22Rv1 (cell line): ENCODE measurements at regions not wholly inside any gene's neighbourhood (a gene's known extent, or its start where the extent isn't known, plus 50 kb on each side); places are given as distances from the start of the nearest gene placed in this dataset.
"Not testable (repeated sequence)": the region's sequence is repeated elsewhere in the genome, so short reads cannot be mapped to it uniquely, and the experiment has no call there.

Experiments used
- ZFX ChIP-seq: fragments of 450-650 bp; IDR thresholded peaks from 2 replicates; pipeline ENCODE4 v1.6.1; 2017; ENCODE audit warnings: antibody characterized with exemption, borderline replicate concordance
- TF ChIP-seq, protein P1 (sequence below): fragments of 450-650 bp; IDR thresholded peaks from 2 replicates; pipeline ENCODE4 v1.5.1; 2017; ENCODE audit warnings: mild to moderate bottlenecking

DNA sequence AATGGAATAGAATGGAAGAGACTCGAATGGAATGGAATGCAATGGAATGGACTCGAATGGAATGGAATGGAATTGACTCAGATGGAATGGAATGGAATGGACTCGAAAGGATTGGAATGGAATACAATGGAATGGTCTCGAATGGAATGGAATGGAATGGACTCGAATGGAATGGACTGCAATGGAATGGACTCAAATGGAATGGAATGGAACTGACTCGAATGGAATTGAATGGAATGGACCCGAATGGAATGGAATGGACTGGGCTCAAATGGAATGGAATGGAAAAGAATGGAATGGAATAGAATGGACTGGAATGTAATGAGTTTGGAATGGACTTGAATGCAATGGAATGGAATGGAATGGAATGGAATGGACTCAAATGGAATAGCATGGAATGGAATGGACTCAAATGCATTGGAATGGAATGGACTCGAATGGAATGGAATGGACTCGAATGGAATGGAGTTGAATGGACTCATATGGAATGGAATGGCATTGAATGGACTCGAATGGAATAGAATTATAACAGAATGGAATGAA, 104.0 kb upstream of the OR4F16 start:
- TF ChIP-seq, protein P1, sequence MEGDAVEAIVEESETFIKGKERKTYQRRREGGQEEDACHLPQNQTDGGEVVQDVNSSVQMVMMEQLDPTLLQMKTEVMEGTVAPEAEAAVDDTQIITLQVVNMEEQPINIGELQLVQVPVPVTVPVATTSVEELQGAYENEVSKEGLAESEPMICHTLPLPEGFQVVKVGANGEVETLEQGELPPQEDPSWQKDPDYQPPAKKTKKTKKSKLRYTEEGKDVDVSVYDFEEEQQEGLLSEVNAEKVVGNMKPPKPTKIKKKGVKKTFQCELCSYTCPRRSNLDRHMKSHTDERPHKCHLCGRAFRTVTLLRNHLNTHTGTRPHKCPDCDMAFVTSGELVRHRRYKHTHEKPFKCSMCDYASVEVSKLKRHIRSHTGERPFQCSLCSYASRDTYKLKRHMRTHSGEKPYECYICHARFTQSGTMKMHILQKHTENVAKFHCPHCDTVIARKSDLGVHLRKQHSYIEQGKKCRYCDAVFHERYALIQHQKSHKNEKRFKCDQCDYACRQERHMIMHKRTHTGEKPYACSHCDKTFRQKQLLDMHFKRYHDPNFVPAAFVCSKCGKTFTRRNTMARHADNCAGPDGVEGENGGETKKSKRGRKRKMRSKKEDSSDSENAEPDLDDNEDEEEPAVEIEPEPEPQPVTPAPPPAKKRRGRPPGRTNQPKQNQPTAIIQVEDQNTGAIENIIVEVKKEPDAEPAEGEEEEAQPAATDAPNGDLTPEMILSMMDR: not testable (repeated sequence)
- not testable (repeated sequence) for TF ChIP-seq ZFX
